Mesenchymal stem cell (in vitro differentiated cells and primary cell): ENCODE measurements at regions not wholly inside any gene's neighbourhood (a gene's known extent, or its start where the extent isn't known, plus 50 kb on each side); places are given as distances from the start of the nearest gene placed in this dataset.

Source experiments
- DNase-seq: peaks from one replicate; pipeline ENCODE4 v3.0.0-alpha.2; 2013
- H2AFZ ChIP-seq: one replicate; pipeline ENCODE4 v1.6.1; 2013; ENCODE audit warnings: low read depth, mild to moderate bottlenecking, control low read depth, inconsistent platforms, low read length, moderate library complexity
- H2AK5ac ChIP-seq: 2 replicates; pipeline ENCODE4 v1.6.1; 2013; ENCODE audit warnings: low read length, moderate library complexity, mild to moderate bottlenecking, inconsistent platforms; ENCODE audit not compliant: severe bottlenecking
- H2BK120ac ChIP-seq: one replicate; pipeline ENCODE4 v1.6.1; 2013; ENCODE audit warnings: low read depth, mild to moderate bottlenecking, inconsistent platforms, low read length, moderate library complexity
- H2BK12ac ChIP-seq, 2 experiments: one replicate each; pipeline ENCODE4 v1.6.1; 2013; ENCODE audit warnings: inconsistent platforms in 2 of 2, low read length in 2 of 2, mild to moderate bottlenecking in 2 of 2, moderate library complexity in 2 of 2, control low read depth in 1 of 2
- H2BK15ac ChIP-seq: one replicate; pipeline ENCODE4 v1.6.1; 2013; ENCODE audit warnings: mild to moderate bottlenecking, low read depth, inconsistent platforms; ENCODE audit not compliant: poor library complexity, severe bottlenecking
- H2BK5ac ChIP-seq: 2 replicates; pipeline ENCODE4 v1.6.1; 2013; ENCODE audit warnings: low read depth, mild to moderate bottlenecking, low read length, control low read depth, inconsistent platforms; ENCODE audit not compliant: poor library complexity, severe bottlenecking
- H3K14ac ChIP-seq, 2 experiments: one replicate each; pipeline ENCODE4 v1.6.1; 2013; ENCODE audit warnings: inconsistent platforms in 2 of 2, low read length in 2 of 2, control low read depth in 1 of 2, mild to moderate bottlenecking in 1 of 2, moderate library complexity in 1 of 2
- H3K18ac ChIP-seq, 2 experiments: one replicate each; pipeline ENCODE4 v1.6.1; 2013; ENCODE audit warnings: inconsistent platforms in 2 of 2, low read length in 2 of 2, control low read depth in 1 of 2, low read depth in 1 of 2, mild to moderate bottlenecking in 1 of 2
- H3K23ac ChIP-seq, 2 experiments: one replicate each; pipeline ENCODE4 v1.6.1; 2013; ENCODE audit warnings: inconsistent platforms in 2 of 2, low read length in 2 of 2, mild to moderate bottlenecking in 2 of 2, moderate library complexity in 2 of 2, control low read depth in 1 of 2
- H3K27ac ChIP-seq: 2 replicates; pipeline ENCODE4 v1.5.1; 2013; ENCODE audit warnings: mild to moderate bottlenecking, moderate library complexity, low read length, control low read depth, inconsistent platforms; ENCODE audit not compliant: poor library complexity, severe bottlenecking
- H3K27me3 ChIP-seq, 2 experiments: 2 replicates each; pipeline versions ENCODE4 v1.6.1 to v1.7.0; 2013; ENCODE audit warnings: low read length in 2 of 2, mild to moderate bottlenecking in 2 of 2, moderate library complexity in 2 of 2, control low read depth in 1 of 2, inconsistent platforms in 1 of 2; ENCODE audit not compliant: control insufficient read depth in 1 of 2, insufficient read depth in 1 of 2
- H3K36me3 ChIP-seq, 2 experiments: 2 replicates each; pipeline versions ENCODE4 v1.6.1 to v1.7.0; 2013; ENCODE audit warnings: low read length in 2 of 2, control low read depth in 1 of 2, inconsistent platforms in 1 of 2, low read depth in 1 of 2, mild to moderate bottlenecking in 1 of 2; ENCODE audit not compliant: insufficient read depth in 2 of 2, control insufficient read depth in 1 of 2
- H3K4ac ChIP-seq, 2 experiments: one replicate each; pipeline ENCODE4 v1.6.1; 2013; ENCODE audit warnings: inconsistent platforms in 2 of 2, low read length in 2 of 2, mild to moderate bottlenecking in 2 of 2, moderate library complexity in 2 of 2, control low read depth in 1 of 2, low read depth in 1 of 2
- H3K4me1 ChIP-seq: 2 replicates; pipeline ENCODE4 v1.6.1; 2013; ENCODE audit warnings: low read depth, low read length, control low read depth; ENCODE audit not compliant: control insufficient read depth, insufficient read depth
- H3K4me2 ChIP-seq: 2 replicates; pipeline ENCODE4 v1.6.1; 2013; ENCODE audit warnings: low read length, mild to moderate bottlenecking, inconsistent platforms; ENCODE audit not compliant: poor library complexity, severe bottlenecking
- H3K4me3 ChIP-seq, 2 experiments: 2 replicates each; pipeline versions ENCODE4 v1.5.1 to v1.7.0; 2013; ENCODE audit warnings: low read length in 2 of 2, mild to moderate bottlenecking in 2 of 2, control low read depth in 1 of 2, low read depth in 1 of 2; ENCODE audit not compliant: insufficient read depth in 1 of 2
- H3K79me1 ChIP-seq: replicated peaks from 2 replicates; pipeline ENCODE4 v1.6.1; 2013; ENCODE audit warnings: mild to moderate bottlenecking, control low read depth, low read length, inconsistent platforms; ENCODE audit not compliant: poor library complexity, severe bottlenecking
- H3K9ac ChIP-seq: 2 replicates; pipeline ENCODE4 v1.7.0; 2013; ENCODE audit warnings: mild to moderate bottlenecking, low read length, moderate library complexity
- H3K9me3 ChIP-seq: 2 replicates; pipeline ENCODE4 v1.7.0; 2013; ENCODE audit warnings: mild to moderate bottlenecking, low read length; ENCODE audit not compliant: control insufficient read depth
- H4K8ac ChIP-seq: one replicate; pipeline ENCODE4 v1.6.1; 2013; ENCODE audit warnings: inconsistent platforms, mild to moderate bottlenecking, low read length, moderate library complexity
- H4K91ac ChIP-seq: one replicate; pipeline ENCODE4 v1.6.1; 2013; ENCODE audit warnings: mild to moderate bottlenecking, low read length, inconsistent platforms
- WGBS: methylation state at CpG from one replicate; pipeline ENCODE4 v1.1.7; 2013; ENCODE audit warnings: mixed read lengths; 5-methylcytosine and 5-hydroxymethylcytosine counted together

DNA sequence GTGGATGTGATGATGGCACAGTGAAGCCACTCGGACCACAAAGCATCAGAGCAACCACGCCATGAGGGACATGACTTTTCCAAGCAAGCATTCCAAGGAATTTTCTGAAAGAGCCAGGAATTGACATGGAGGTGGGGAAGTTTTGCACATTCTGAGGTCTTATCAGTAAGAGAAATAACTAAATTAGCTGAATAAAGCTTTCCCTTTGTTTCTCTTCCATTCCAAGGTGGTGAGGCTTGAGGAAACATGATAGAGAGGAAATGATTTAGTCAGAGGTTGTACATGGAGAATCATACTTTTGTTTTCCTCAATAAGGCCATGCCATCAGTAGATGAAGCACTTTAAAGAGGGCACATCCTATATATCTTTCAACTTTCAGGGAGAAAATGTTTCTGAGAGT, 115.7 kb upstream of the MMADHC start:
- Histone ChIP-seq H3K4me3 (no peak overlapping the region), H3K27me3 (no peaks in the 10 kb centered on the region), H3K4me1 (no peaks in the 10 kb centered on the region), H2BK15ac (no peak overlapping the region), H3K4ac (no peak overlapping the region), H4K8ac (no peak overlapping the region), H3K9me3 (no peaks in the 10 kb centered on the region), H3K14ac (no peak overlapping the region), H2AFZ (no peak overlapping the region), H3K4me2 (no peak overlapping the region), H3K27ac (no peak overlapping the region), H3K36me3 (no peaks in the 10 kb centered on the region), H3K79me1 (no peaks in the 10 kb centered on the region), H3K9ac (no peak overlapping the region), H2BK12ac (no peak overlapping the region), H4K91ac (no peak overlapping the region), H2BK5ac (no peak overlapping the region), H3K18ac (no peak overlapping the region), H2BK120ac (no peak overlapping the region), H2AK5ac (no peak overlapping the region), H3K23ac (no peak overlapping the region)
- no peak for DNase-seq
- 90% methylated on average over 2 of the region's 2 CpGs for WGBS

DNA sequence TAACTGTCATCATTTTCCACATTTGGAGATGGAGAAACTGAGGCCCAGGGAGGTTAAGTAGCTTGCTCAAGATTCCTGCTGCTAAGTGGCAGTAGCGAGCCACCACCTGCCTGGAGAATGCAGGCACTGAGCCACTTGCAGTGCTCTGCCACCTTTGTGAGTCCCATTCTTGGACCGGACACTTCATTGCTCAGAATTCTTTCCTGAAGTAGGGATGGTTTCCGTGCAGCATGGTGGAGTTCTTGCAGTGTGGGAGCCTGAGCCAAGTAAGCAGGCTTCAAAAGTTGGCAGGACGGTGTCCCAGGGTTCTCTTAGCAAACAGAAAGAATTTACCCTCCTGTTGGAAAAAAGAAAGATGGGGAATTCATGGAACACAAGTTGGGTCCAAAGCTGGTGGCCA, 115.0 kb upstream of the MMADHC start:
- no peak overlapping the region for H2BK15ac ChIP-seq
- no peaks in the 10 kb centered on the region for H3K79me1 ChIP-seq
- no peak for DNase-seq
- H2BK5ac ChIP-seq, result no peak overlapping the region
- H3K23ac ChIP-seq, result no peak overlapping the region
- H3K9me3 ChIP-seq, result no peaks in the 10 kb centered on the region
- H2BK12ac ChIP-seq, result no peak overlapping the region
- H4K91ac ChIP-seq, result no peak overlapping the region
- WGBS, result 96% methylated on average over 4 of the region's 4 CpGs
- no peak overlapping the region for H2AK5ac ChIP-seq
- H2BK120ac ChIP-seq, result no peak overlapping the region
- H4K8ac ChIP-seq, result no peak overlapping the region
- H3K14ac ChIP-seq, result no peak overlapping the region
- no peak overlapping the region for H3K9ac ChIP-seq
- H3K4me3 ChIP-seq, result no peak overlapping the region
- H3K4ac ChIP-seq, result no peak overlapping the region
- no peaks in the 10 kb centered on the region for H3K27me3 ChIP-seq
- peak overlapping the region in 1 of 2 experiments; percentile 48 for H3K18ac ChIP-seq
- H3K4me2 ChIP-seq, result no peak overlapping the region
- H3K4me1 ChIP-seq, result no peaks in the 10 kb centered on the region
- H3K36me3 ChIP-seq, result no peaks in the 10 kb centered on the region
- no peak overlapping the region for H3K27ac ChIP-seq
- no peak overlapping the region for H2AFZ ChIP-seq

DNA sequence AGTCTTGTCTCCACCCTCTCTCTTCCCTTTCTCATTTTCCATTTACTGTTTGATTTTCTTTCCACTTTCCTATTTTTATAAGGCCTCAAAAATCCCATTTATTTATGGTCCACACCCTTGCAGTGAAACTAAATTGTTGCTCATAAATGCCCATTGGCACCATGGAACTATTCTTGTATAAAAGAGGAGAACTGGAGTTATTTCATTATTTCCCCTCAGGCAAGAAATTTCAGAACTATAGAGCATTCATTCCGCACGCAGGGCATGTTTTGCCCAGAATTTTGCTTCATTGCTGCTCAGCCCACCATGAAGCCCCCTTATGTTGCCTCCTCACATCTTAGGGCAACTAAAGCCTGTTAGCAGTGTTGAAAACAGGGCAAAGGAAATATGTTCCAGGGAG, 113.7 kb upstream of the MMADHC start:
- Histone ChIP-seq H3K27ac (no peak overlapping the region), H2BK120ac (no peak overlapping the region), H2BK15ac (no peak overlapping the region), H2AK5ac (no peak overlapping the region), H3K36me3 (no peaks in the 10 kb centered on the region), H2AFZ (no peak overlapping the region), H3K27me3 (no peaks in the 10 kb centered on the region), H4K8ac (no peak overlapping the region), H4K91ac (no peak overlapping the region), H2BK12ac (no peak overlapping the region), H3K18ac (no peak overlapping the region), H3K9ac (no peak overlapping the region), H3K79me1 (no peaks in the 10 kb centered on the region), H3K4ac (no peak overlapping the region), H3K23ac (no peak overlapping the region), H3K14ac (no peak overlapping the region), H3K9me3 (no peaks in the 10 kb centered on the region), H3K4me2 (no peak overlapping the region), H3K4me3 (no peak overlapping the region), H2BK5ac (no peak overlapping the region), H3K4me1 (no peaks in the 10 kb centered on the region)
- DNase-seq, result no peak
- WGBS, result 100% methylated on average over 2 of the region's 2 CpGs

DNA sequence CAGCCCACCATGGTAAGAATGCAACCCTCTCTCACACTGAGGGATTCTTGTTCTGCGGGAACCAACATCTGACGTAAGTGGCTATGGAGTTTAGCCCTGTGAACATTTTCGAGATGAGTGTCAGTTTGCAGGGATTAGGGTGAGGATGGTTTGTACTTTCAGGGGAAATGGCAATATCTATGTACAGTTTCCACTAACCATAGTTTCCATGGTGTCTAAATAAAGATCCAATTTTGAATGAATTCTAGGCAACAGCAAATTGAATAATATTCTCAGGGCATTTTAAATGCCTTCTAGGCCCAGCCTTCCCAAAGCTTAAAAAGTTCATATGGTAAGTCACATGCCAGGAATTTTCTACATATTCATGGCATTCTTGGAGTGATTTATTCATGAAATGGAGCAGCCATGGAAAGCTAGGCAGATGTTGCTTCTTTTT, 105.4 kb upstream of the MMADHC start:
- Histone ChIP-seq H2BK120ac (no peak overlapping the region), H2AK5ac (no peak overlapping the region), H3K9ac (no peak overlapping the region), H3K18ac (no peak overlapping the region), H3K27ac (peak overlapping the region; percentile 38), H2BK15ac (no peak overlapping the region), H3K9me3 (peaks cover 5% of the 10 kb centered on the region), H3K79me1 (no peaks in the 10 kb centered on the region), H3K14ac (no peak overlapping the region), H3K36me3 (no peaks in the 10 kb centered on the region), H4K91ac (no peak overlapping the region), H3K4me1 (peaks cover 2% of the 10 kb centered on the region), H3K23ac (no peak overlapping the region), H3K27me3 (no peaks in the 10 kb centered on the region), H2BK12ac (no peak overlapping the region), H2BK5ac (no peak overlapping the region), H3K4me3 (no peak overlapping the region), H4K8ac (no peak overlapping the region), H3K4me2 (no peak overlapping the region), H2AFZ (no peak overlapping the region), H3K4ac (no peak overlapping the region)
- WGBS, result no CpG with 5 or more reads among the region's 3 CpGs
- DNase-seq, result peak; percentile 66
